ENCODE measurements at regions not wholly inside any gene's neighbourhood (a gene's known extent, or its start where the extent isn't known, plus 50 kb on each side); places are given as distances from the start of the nearest gene placed in this dataset.

GRCh38 chr3:152672320-152672649, 162.6 kb upstream of the P2RY1 start:
- TF ChIP-seq CTCF (IDR thresholded peaks at IDR 0.05 in 8 of 11, conservative IDR thresholded peaks at IDR 0.05 in 3 of 11): no peak
- no peak for TF ChIP-seq POLR2AphosphoS5 (IDR thresholded peaks at IDR 0.05)
- TF ChIP-seq POLR2A (IDR thresholded peaks at IDR 0.05): no peak
